Panc1 (cell line): ENCODE measurements at regions not wholly inside any gene's neighbourhood (a gene's known extent, or its start where the extent isn't known, plus 50 kb on each side); places are given as distances from the start of the nearest gene placed in this dataset.

Experiments
- ATAC-seq: fragments of 200-7000 bp; cut with Tn5 transposase; 2 replicates; pipeline ENCODE4 v1.9.1; 2020; ENCODE audit warnings: mild to moderate bottlenecking, moderate library complexity
- BruUV-seq: library from RNA; stranded (reverse); fragments of 400-500 nt; replicated peaks from 2 replicates; lab custom pipeline; 2021; lab: Mats Ljungman, UMichigan
- CTCF ChIA-PET: fragments of 300-600 bp; sonication (Branson Sonifier 250); formaldehyde crosslinking; loops from one replicate; lab custom pipeline; 2022; ENCODE audit warnings: antibody characterized with exemption; lab: Charles Lee
- POLR2A ChIA-PET: fragments of 300-600 bp; sonication (Branson Sonifier 250); formaldehyde crosslinking; loops from one replicate; lab custom pipeline; 2022; ENCODE audit warnings: antibody characterized with exemption; lab: Charles Lee
- DNase-seq: peaks from one replicate; pipeline ENCODE4 v3.0.0-alpha.2; 2010; ENCODE audit warnings: low read depth, low spot score
- H3K27ac ChIP-seq: 2 replicates; pipeline ENCODE4 v1.5.1; 2011; ENCODE audit warnings: mild to moderate bottlenecking, low read length, inconsistent platforms
- H3K27me3 ChIP-seq: fragments of 200-500 bp; sonication (Bioruptor generic); 2 replicates; pipeline ENCODE4 v1.6.0; 2014; ENCODE audit warnings: low read length, inconsistent platforms; ENCODE audit not compliant: control insufficient read depth, insufficient read depth
- H3K36me3 ChIP-seq: fragments of 200-500 bp; sonication (Bioruptor generic); 2 replicates; pipeline ENCODE4 v1.5.1; 2014; ENCODE audit warnings: inconsistent platforms, mild to moderate bottlenecking, low read length, moderate library complexity; ENCODE audit not compliant: control insufficient read depth, insufficient read depth
- H3K4me1 ChIP-seq: 2 replicates; pipeline ENCODE4 v1.5.1; 2011; ENCODE audit warnings: inconsistent platforms, mild to moderate bottlenecking, low read length, moderate library complexity; ENCODE audit not compliant: control insufficient read depth, insufficient read depth
- H3K4me3 ChIP-seq, 2 experiments: 2 replicates each; pipeline ENCODE4 v1.5.1; 2011 to 2012; ENCODE audit warnings: low read depth in 2 of 2, low read length in 2 of 2, mild to moderate bottlenecking in 2 of 2, inconsistent platforms in 1 of 2, moderate library complexity in 1 of 2
- H3K9me3 ChIP-seq: fragments of 200-500 bp; sonication (Bioruptor generic); 2 replicates; pipeline ENCODE4 v1.5.1; 2014; ENCODE audit warnings: low read depth, mild to moderate bottlenecking, inconsistent platforms, low read length, moderate library complexity; ENCODE audit not compliant: control insufficient read depth, insufficient read depth
- POLR2AphosphoS5 ChIP-seq: IDR thresholded peaks from 2 replicates; pipeline ENCODE4 v1.6.1; 2012; ENCODE audit warnings: mild to moderate bottlenecking, low read depth, low read length, moderate library complexity
- SIN3A ChIP-seq: IDR thresholded peaks from 2 replicates; pipeline ENCODE4 v1.6.1; 2012; ENCODE audit warnings: low read depth, mild to moderate bottlenecking, low read length, moderate library complexity, borderline replicate concordance; ENCODE audit not compliant: insufficient read depth
- TCF7L2 ChIP-seq: IDR thresholded peaks from 2 replicates; pipeline ENCODE4 v1.6.1; 2011; ENCODE audit warnings: mild to moderate bottlenecking, low read depth, low read length, inconsistent platforms
- in situ Hi-C: cut with HindIII; loops from 2 replicates; pipeline ENCODE4 v1.10.0; 2016; ENCODE audit warnings: low sequenced_read_pairs, low pct_unique_long_range_greater_than_20kb
- intact Hi-C: fragments of 100-400 bp; cut with micrococcal nuclease; formaldehyde crosslinking; loops from one replicate; pipeline ENCODE4 v1.10.0; 2022; ENCODE audit not compliant: unreplicated experiment
- TF ChIP-seq, protein P1 (sequence below), 2 experiments: IDR thresholded peaks; 2 replicates each; pipeline ENCODE4 v1.6.1; 2011 to 2012; ENCODE audit warnings: low read depth in 2 of 2, control low read depth in 1 of 2, low read length in 1 of 2, mild to moderate bottlenecking in 1 of 2, moderate library complexity in 1 of 2; ENCODE audit not compliant: insufficient read depth in 1 of 2
- TF ChIP-seq, protein P2 (sequence below): fragments of 450-650 bp; IDR thresholded peaks from 2 replicates; pipeline ENCODE4 v1.5.1; 2017; ENCODE audit warnings: mild to moderate bottlenecking

DNA sequence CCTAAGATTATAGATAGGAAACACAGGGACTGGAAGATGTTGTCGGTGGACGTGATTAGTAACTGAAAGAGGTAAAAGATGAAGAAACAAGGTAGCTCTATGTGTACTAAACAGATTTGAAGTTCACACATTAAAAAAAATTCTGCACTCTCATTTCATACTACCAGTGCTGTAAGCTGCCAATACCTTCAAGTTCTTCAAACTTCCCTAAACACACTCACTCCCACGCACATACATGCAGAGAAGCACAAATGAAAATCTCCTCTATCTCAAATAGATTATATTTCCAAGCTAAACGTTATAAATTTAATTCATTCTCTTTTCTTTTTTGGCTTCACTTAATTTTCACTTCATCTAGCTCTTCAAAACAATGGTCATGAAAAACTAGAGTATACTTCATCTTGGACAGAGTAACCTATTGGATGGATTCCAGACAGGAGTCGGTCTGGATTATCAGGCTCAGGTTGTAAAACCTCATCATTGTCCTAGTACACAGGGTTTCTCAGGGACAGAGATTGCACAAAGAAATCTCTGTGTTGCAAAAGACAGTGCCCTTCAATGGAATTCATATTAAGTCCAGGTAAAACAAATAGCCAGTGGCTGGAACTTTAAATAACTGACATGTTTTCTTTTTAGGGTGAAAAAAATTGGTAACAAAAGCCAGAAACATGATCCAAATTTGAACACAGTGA lies 408.1 kb upstream of the ZNF385D start:
- H3K36me3 ChIP-seq, result no peaks in the 10 kb centered on the region; the same call in 1 of the 2 replicates
- TF ChIP-seq TCF7L2 (no peak), SIN3A (no peak), POLR2AphosphoS5 (no peak)
- TF ChIP-seq, protein P1, sequence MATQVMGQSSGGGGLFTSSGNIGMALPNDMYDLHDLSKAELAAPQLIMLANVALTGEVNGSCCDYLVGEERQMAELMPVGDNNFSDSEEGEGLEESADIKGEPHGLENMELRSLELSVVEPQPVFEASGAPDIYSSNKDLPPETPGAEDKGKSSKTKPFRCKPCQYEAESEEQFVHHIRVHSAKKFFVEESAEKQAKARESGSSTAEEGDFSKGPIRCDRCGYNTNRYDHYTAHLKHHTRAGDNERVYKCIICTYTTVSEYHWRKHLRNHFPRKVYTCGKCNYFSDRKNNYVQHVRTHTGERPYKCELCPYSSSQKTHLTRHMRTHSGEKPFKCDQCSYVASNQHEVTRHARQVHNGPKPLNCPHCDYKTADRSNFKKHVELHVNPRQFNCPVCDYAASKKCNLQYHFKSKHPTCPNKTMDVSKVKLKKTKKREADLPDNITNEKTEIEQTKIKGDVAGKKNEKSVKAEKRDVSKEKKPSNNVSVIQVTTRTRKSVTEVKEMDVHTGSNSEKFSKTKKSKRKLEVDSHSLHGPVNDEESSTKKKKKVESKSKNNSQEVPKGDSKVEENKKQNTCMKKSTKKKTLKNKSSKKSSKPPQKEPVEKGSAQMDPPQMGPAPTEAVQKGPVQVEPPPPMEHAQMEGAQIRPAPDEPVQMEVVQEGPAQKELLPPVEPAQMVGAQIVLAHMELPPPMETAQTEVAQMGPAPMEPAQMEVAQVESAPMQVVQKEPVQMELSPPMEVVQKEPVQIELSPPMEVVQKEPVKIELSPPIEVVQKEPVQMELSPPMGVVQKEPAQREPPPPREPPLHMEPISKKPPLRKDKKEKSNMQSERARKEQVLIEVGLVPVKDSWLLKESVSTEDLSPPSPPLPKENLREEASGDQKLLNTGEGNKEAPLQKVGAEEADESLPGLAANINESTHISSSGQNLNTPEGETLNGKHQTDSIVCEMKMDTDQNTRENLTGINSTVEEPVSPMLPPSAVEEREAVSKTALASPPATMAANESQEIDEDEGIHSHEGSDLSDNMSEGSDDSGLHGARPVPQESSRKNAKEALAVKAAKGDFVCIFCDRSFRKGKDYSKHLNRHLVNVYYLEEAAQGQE (IDR thresholded peaks at IDR 0.05; ENCODE audit: insufficient read depth in 1 of 2, low read depth in 2 of 2, low read length in 1 of 2), result no peak
- H3K27ac ChIP-seq, result no peak overlapping the region
- in situ Hi-C loops, result no loop called here
- ATAC-seq (no peak), DNase-seq (no peak)
- no peaks in the 10 kb centered on the region for H3K4me1 ChIP-seq
- intact Hi-C loops, result no loop called here
- H3K4me3 ChIP-seq, result no peak overlapping the region
- POLR2A ChIA-PET, result no interaction called here
- no peaks in the 10 kb centered on the region for H3K9me3 ChIP-seq
- CTCF ChIA-PET, result no interaction called here
- H3K27me3 ChIP-seq, result no peaks in the 10 kb centered on the region
- BruUV-seq, result no TSS peak

DNA sequence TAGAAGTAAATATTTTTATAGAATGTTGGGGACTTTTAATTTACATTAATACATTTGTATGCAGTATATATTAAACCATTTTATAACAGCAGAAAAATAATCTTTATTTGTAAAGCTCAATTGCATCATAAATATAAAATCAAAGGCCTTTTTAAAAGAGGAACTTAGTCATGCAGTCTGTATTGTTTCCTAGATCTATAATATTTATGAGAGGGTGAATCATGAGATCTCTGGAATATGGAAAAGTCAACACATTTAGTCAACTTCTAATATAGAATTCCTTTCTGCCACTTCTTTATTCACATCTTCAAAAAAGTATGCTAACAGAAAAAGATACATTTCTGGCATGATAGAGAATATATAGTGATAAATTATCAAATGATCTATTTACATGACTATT lies 410.3 kb upstream of the ZNF385D start:
- no peak for ATAC-seq
- intact Hi-C loops, result no loop called here
- no peak overlapping the region for H3K27ac ChIP-seq

More for the DNA sequence above, 410.3 kb upstream of the ZNF385D start:
- CTCF ChIA-PET, result no interaction called here
- no peaks in the 10 kb centered on the region for H3K9me3 ChIP-seq
- no peaks in the 10 kb centered on the region for H3K4me1 ChIP-seq
- DNase-seq, result no peak
- no peak overlapping the region for H3K4me3 ChIP-seq
- in situ Hi-C loops, result no loop called here
- H3K27me3 ChIP-seq, result no peaks in the 10 kb centered on the region
- no peaks in the 10 kb centered on the region; the same call in 1 of the 2 replicates for H3K36me3 ChIP-seq
- TF ChIP-seq POLR2AphosphoS5 (no peak), TCF7L2 (no peak), SIN3A (no peak)
- TF ChIP-seq, protein P2, sequence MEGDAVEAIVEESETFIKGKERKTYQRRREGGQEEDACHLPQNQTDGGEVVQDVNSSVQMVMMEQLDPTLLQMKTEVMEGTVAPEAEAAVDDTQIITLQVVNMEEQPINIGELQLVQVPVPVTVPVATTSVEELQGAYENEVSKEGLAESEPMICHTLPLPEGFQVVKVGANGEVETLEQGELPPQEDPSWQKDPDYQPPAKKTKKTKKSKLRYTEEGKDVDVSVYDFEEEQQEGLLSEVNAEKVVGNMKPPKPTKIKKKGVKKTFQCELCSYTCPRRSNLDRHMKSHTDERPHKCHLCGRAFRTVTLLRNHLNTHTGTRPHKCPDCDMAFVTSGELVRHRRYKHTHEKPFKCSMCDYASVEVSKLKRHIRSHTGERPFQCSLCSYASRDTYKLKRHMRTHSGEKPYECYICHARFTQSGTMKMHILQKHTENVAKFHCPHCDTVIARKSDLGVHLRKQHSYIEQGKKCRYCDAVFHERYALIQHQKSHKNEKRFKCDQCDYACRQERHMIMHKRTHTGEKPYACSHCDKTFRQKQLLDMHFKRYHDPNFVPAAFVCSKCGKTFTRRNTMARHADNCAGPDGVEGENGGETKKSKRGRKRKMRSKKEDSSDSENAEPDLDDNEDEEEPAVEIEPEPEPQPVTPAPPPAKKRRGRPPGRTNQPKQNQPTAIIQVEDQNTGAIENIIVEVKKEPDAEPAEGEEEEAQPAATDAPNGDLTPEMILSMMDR, result no peak
- TF ChIP-seq, protein P1 (IDR thresholded peaks at IDR 0.05; ENCODE audit: insufficient read depth in 1 of 2, low read depth in 2 of 2, low read length in 1 of 2), result no peak
- BruUV-seq, result no TSS peak
- POLR2A ChIA-PET, result no interaction called here
